ENCODE measurements at regions not wholly inside any gene's neighbourhood (a gene's known extent, or its start where the extent isn't known, plus 50 kb on each side); places are given as distances from the start of the nearest gene placed in this dataset.

- Histone ChIP-seq H3K9me2 (no peaks in the 10 kb centered on the region), H3K4me1 (ENCODE audit: control insufficient read depth in 1 of 2, insufficient read depth in 2 of 2, low read depth in 1 of 2, low read length in 1 of 2) (peaks cover 0 to 10% of the 10 kb centered on the region in 2 experiments; a peak in 1 of 4 replicates), H2AFZ (ENCODE audit: low read depth) (no peak overlapping the region), H3K36me3 (replicated peaks in 1 of 2; ENCODE audit: control insufficient read depth in 1 of 2, insufficient read depth in 2 of 2, low read length in 1 of 2) (no peaks in the 10 kb centered on the region), H3K27me3 (ENCODE audit: insufficient read depth) (no peaks in the 10 kb centered on the region), H3K79me2 (ENCODE audit: insufficient read depth) (no peaks in the 10 kb centered on the region), H3K9ac (no peak overlapping the region), H3K4me2 (no peak overlapping the region), H3F3A (replicated peaks; ENCODE audit: insufficient read depth) (no peaks in the 10 kb centered on the region), H3K9me3 (no peaks in the 10 kb centered on the region), H4K20me1 (ENCODE audit: insufficient read depth) (no peaks in the 10 kb centered on the region), H3K27ac (ENCODE audit: low read depth in 2 of 2, low read length in 1 of 2) (no peak overlapping the region), H3K4me3 (ENCODE audit: low read depth in 2 of 2, low read length in 1 of 2) (no peak overlapping the region)
- TF ChIP-seq MAX (IDR thresholded peaks at IDR 0.05; ENCODE audit: low read depth): no peak
- no peak for TF ChIP-seq MXI1 (IDR thresholded peaks at IDR 0.05; ENCODE audit: low read depth, low read length)
- no peak for TF ChIP-seq IRF3 (IDR thresholded peaks at IDR 0.05; ENCODE audit: low read depth, low read length)
- TF ChIP-seq REST (IDR thresholded peaks at IDR 0.05; ENCODE audit: low read depth, low read length): no peak
- TF ChIP-seq RCOR1 (IDR thresholded peaks at IDR 0.05; ENCODE audit: low read length): no peak
- no peak for TF ChIP-seq NFIC (IDR thresholded peaks at IDR 0.05; ENCODE audit: borderline replicate concordance)
- TF ChIP-seq PBX3 (IDR thresholded peaks at IDR 0.05): no peak
- TF ChIP-seq TEAD4 (IDR thresholded peaks at IDR 0.05; ENCODE audit: borderline replicate concordance, insufficient read depth): no peak
- TF ChIP-seq ELF1 (IDR thresholded peaks at IDR 0.05): no peak
- no peak for TF ChIP-seq USF2 (IDR thresholded peaks at IDR 0.05; ENCODE audit: borderline replicate concordance, low read depth, low read length)
- no peak for TF ChIP-seq RXRA (IDR thresholded peaks at IDR 0.05; ENCODE audit: borderline replicate concordance, low read depth)
- no peak for TF ChIP-seq TCF12 (IDR thresholded peaks at IDR 0.05)
- ChIA-PET POLR2A (no interaction called here), CTCF (interaction anchor here (0.6 to 2.7 kb wide), 6 partner anchors 17 to 51 kb away, joined by 3 to 10 read pairs (median 4); no protein-coding TSS in a partner anchor)
- no peak for DNase-seq
- 23% methylated on average over 1 of the region's 8 CpGs for WGBS (ENCODE audit: low lambda C conversion rate)
Observed at GRCh38 chr3:127405010-127405598, 117.3 kb upstream of the PRR20G start.

Data from SK-N-SH (cell line).